ENCODE measurements at regions not wholly inside any gene's neighbourhood (a gene's known extent, or its start where the extent isn't known, plus 50 kb on each side); places are given as distances from the start of the nearest gene placed in this dataset.

- Histone ChIP-seq H3K27me3 (ENCODE audit: insufficient read depth) (no peaks in the 10 kb centered on the region), H3K27ac (ENCODE audit: low read depth in 2 of 2, low read length in 1 of 2) (no peak overlapping the region), H3K4me3 (ENCODE audit: low read depth in 2 of 2, low read length in 1 of 2) (no peak overlapping the region), H2AFZ (ENCODE audit: low read depth) (no peak overlapping the region), H3F3A (replicated peaks; ENCODE audit: insufficient read depth) (no peaks in the 10 kb centered on the region), H3K79me2 (ENCODE audit: insufficient read depth) (no peaks in the 10 kb centered on the region), H4K20me1 (ENCODE audit: insufficient read depth) (no peaks in the 10 kb centered on the region), H3K9me3 (no peaks in the 10 kb centered on the region), H3K36me3 (replicated peaks in 1 of 2; ENCODE audit: control insufficient read depth in 1 of 2, insufficient read depth in 2 of 2, low read length in 1 of 2) (no peaks in the 10 kb centered on the region), H3K4me1 (ENCODE audit: control insufficient read depth in 1 of 2, insufficient read depth in 2 of 2, low read depth in 1 of 2, low read length in 1 of 2) (peaks cover 0 to 3% of the 10 kb centered on the region in 2 experiments; a peak in 1 of 4 replicates), H3K9me2 (no peaks in the 10 kb centered on the region), H3K9ac (no peak overlapping the region), H3K4me2 (no peak overlapping the region)
- ChIA-PET POLR2A (no interaction called here), CTCF (interaction anchor here (1.5 kb wide), 1 partner anchor 12 kb away, joined by 4 read pairs; no protein-coding TSS in a partner anchor)
- WGBS (ENCODE audit: low lambda C conversion rate): 7% methylated on average over 6 of the region's 6 CpGs
- DNase-seq: peak; percentile 33
- TF ChIP-seq USF2 (IDR thresholded peaks at IDR 0.05; ENCODE audit: borderline replicate concordance, low read depth, low read length) (no peak), REST (IDR thresholded peaks at IDR 0.05; ENCODE audit: low read depth, low read length) (no peak), RAD21 (IDR thresholded peaks at IDR 0.05; ENCODE audit: low read length) (no peak), USF1 (IDR thresholded peaks at IDR 0.05; ENCODE audit: borderline replicate concordance, low read depth) (no peak), RXRA (IDR thresholded peaks at IDR 0.05; ENCODE audit: borderline replicate concordance, low read depth) (no peak), YY1 (IDR thresholded peaks at IDR 0.05; ENCODE audit: low read depth) (no peak), RCOR1 (IDR thresholded peaks at IDR 0.05; ENCODE audit: low read length) (peak; percentile 60; the same call in 1 of the 2 replicates)
Measured at GRCh38 chr4:108224611-108225053, 55.9 kb upstream of the LEF1 start.

GRCh38 chr4:108223313-108223712, 54.6 kb upstream of the LEF1 start:
- no peak for DNase-seq
- Histone ChIP-seq H3K9ac (no peak overlapping the region), H3K4me1 (ENCODE audit: control insufficient read depth in 1 of 2, insufficient read depth in 2 of 2, low read depth in 1 of 2, low read length in 1 of 2) (peaks cover 0 to 3% of the 10 kb centered on the region in 2 experiments; a peak in 1 of 4 replicates), H3K27ac (ENCODE audit: low read depth in 2 of 2, low read length in 1 of 2) (no peak overlapping the region), H3K36me3 (replicated peaks in 1 of 2; ENCODE audit: control insufficient read depth in 1 of 2, insufficient read depth in 2 of 2, low read length in 1 of 2) (no peaks in the 10 kb centered on the region), H3K9me3 (no peaks in the 10 kb centered on the region), H3K9me2 (no peaks in the 10 kb centered on the region), H3K4me2 (no peak overlapping the region), H3K27me3 (ENCODE audit: insufficient read depth) (no peaks in the 10 kb centered on the region), H3K79me2 (ENCODE audit: insufficient read depth) (no peaks in the 10 kb centered on the region), H2AFZ (ENCODE audit: low read depth) (no peak overlapping the region), H3F3A (replicated peaks; ENCODE audit: insufficient read depth) (no peaks in the 10 kb centered on the region), H3K4me3 (ENCODE audit: low read depth in 2 of 2, low read length in 1 of 2) (no peak overlapping the region), H4K20me1 (ENCODE audit: insufficient read depth) (no peaks in the 10 kb centered on the region)
- POLR2A ChIA-PET: no interaction called here
- CTCF ChIA-PET: no interaction called here
- TF ChIP-seq ELF1 (IDR thresholded peaks at IDR 0.05): no peak
- TF ChIP-seq USF2 (IDR thresholded peaks at IDR 0.05; ENCODE audit: borderline replicate concordance, low read depth, low read length): no peak
- TF ChIP-seq CTCF (IDR thresholded peaks at IDR 0.05): no peak
- no peak for TF ChIP-seq TCF12 (IDR thresholded peaks at IDR 0.05)
- no peak for TF ChIP-seq FOXJ3 (CRISPR knock-in tag; IDR thresholded peaks at IDR 0.05)
- TF ChIP-seq GATA2 (CRISPR knock-in tag; IDR thresholded peaks at IDR 0.05): no peak
